GM13976 (cell line): ENCODE measurements at regions not wholly inside any gene's neighbourhood (a gene's known extent, or its start where the extent isn't known, plus 50 kb on each side); places are given as distances from the start of the nearest gene placed in this dataset.

Experiments used
- DNase-seq: peaks from one replicate; pipeline ENCODE4 v3.0.0; 2012; ENCODE audit warnings: low spot score
- CTCF ChIP-seq: IDR thresholded peaks from 2 replicates; pipeline ENCODE4 v1.5.1; 2012; ENCODE audit warnings: borderline replicate concordance, mild to moderate bottlenecking; ENCODE audit not compliant: insufficient read depth; ENCODE audit errors: extremely low read depth, missing control alignments, control extremely low read depth
- in situ Hi-C: fragments of 300-500 bp; cut with MboI; formaldehyde crosslinking; loops from one replicate; pipeline ENCODE4 v1.12.0; 2022; ENCODE audit warnings: low sequenced_read_pairs, mixed read lengths, inconsistent platforms; ENCODE audit not compliant: unreplicated experiment

DNA sequence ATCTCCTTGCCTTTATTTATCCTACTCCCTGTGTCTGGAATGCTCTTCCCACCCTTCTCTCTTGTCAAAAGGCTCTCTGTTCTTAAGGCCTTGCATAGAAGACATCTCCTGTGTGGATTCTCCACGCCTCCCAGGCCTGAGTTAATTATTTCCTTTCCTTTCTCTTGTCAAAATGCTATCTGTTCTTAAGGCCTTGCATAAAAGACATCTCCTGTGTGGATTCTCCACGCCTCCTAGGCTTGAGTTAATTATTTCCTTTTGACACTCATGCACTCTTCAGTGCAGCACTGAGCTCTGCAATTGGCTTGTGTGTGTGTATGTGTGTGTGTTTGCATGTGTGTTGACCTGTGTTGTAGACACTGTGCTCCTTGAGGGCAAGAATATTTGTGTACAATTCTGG is 52.1 kb upstream of the DCD start:
- no peak for DNase-seq
- TF ChIP-seq CTCF: no peak
- in situ Hi-C loops: no loop called here
